ENCODE measurements at regions not wholly inside any gene's neighbourhood (a gene's known extent, or its start where the extent isn't known, plus 50 kb on each side); places are given as distances from the start of the nearest gene placed in this dataset.

GRCh38 chr3:30350901-30351300 is 255.5 kb upstream of the TGFBR2 start:
- H3K4me3 ChIP-seq (ENCODE audit: extremely low read depth in 1 of 4, insufficient read depth in 2 of 4, low read depth in 3 of 4, low read length in 4 of 4) = no peak overlapping the region
- H3K4me1 ChIP-seq (replicated peaks in 1 of 4; ENCODE audit: control insufficient read depth in 3 of 4, insufficient read depth in 4 of 4, low read length in 3 of 4) = no peaks in the 10 kb centered on the region
- no peaks in the 10 kb centered on the region for H4K20me1 ChIP-seq (replicated peaks in 1 of 2; ENCODE audit: control insufficient read depth in 1 of 2, insufficient read depth in 2 of 2, low read length in 2 of 2)
- H3K9ac ChIP-seq (replicated peaks in 1 of 4; ENCODE audit: extremely low read depth in 1 of 4, low read depth in 3 of 4, low read length in 3 of 4) = no peak overlapping the region
- peaks cover 0 to 2% (median 0%) of the 10 kb centered on the region in 4 experiments; a peak in 1 of 7 replicates for H3K27me3 ChIP-seq (replicated peaks in 1 of 4; ENCODE audit: control insufficient read depth in 3 of 4, extremely low read depth in 1 of 4, insufficient read depth in 3 of 4, low read length in 3 of 4)
- no peak overlapping the region for H3K4me2 ChIP-seq (ENCODE audit: insufficient read depth in 1 of 2, low read depth in 2 of 2, low read length in 2 of 2)
- no peak overlapping the region for H2AK5ac ChIP-seq (ENCODE audit: low read depth, low read length)
- H2BK120ac ChIP-seq (replicated peaks; ENCODE audit: low read depth, low read length) = no peak overlapping the region
- FAIRE-seq = no peak
- no peak overlapping the region for H3K18ac ChIP-seq (ENCODE audit: extremely low read depth, low read length)
- no peaks in the 10 kb centered on the region for H3K79me1 ChIP-seq (ENCODE audit: low read depth, low read length)
- H3K23me2 ChIP-seq (ENCODE audit: low read depth, low read length) = no peaks in the 10 kb centered on the region
- H2BK12ac ChIP-seq (ENCODE audit: low read depth, low read length) = no peak overlapping the region
- H3K36me3 ChIP-seq (ENCODE audit: control insufficient read depth in 2 of 4, insufficient read depth in 4 of 4, low read length in 3 of 4) = no peaks in the 10 kb centered on the region
- no peak overlapping the region for H2BK5ac ChIP-seq (ENCODE audit: low read depth, low read length)
- no peak overlapping the region for H3K27ac ChIP-seq (ENCODE audit: low read depth, low read length)
- ChIA-PET CTCF (ENCODE audit: partially characterized antibody) (no interaction called here), POLR2A (ENCODE audit: partially characterized antibody) (no interaction called here)
- no peak for DNase-seq (ENCODE audit: low read depth in 1 of 2, low spot score in 2 of 2)
- no peak for TF ChIP-seq RAD21 (IDR thresholded peaks at IDR 0.05 in 1 of 2, conservative IDR thresholded peaks at IDR 0.05 in 1 of 2; ENCODE audit: low read depth in 2 of 2, low read length in 2 of 2)
- no peak for TF ChIP-seq POLR2AphosphoS5 (IDR thresholded peaks at IDR 0.05; ENCODE audit: low read depth, low read length)
- TF ChIP-seq TAF1 (IDR thresholded peaks at IDR 0.05; ENCODE audit: low read depth, low read length) = no peak
- TF ChIP-seq ATF3 (IDR thresholded peaks at IDR 0.05; ENCODE audit: insufficient read depth, low read depth, low read length) = no peak
- no peak for TF ChIP-seq HDAC2 (IDR thresholded peaks at IDR 0.05; ENCODE audit: borderline replicate concordance in 1 of 2, low read depth in 2 of 2, low read length in 2 of 2)
- no peak for TF ChIP-seq SP2 (IDR thresholded peaks at IDR 0.05; ENCODE audit: low read length)
- no peak for TF ChIP-seq KDM1A (IDR thresholded peaks at IDR 0.05; ENCODE audit: borderline replicate concordance, low read length)
- no peak for TF ChIP-seq MAX (IDR thresholded peaks at IDR 0.05)
- TF ChIP-seq CHD1 (IDR thresholded peaks at IDR 0.05; ENCODE audit: low read depth, low read length) = no peak
- no peak for TF ChIP-seq ASH2L (IDR thresholded peaks at IDR 0.05; ENCODE audit: low read length)
- TF ChIP-seq TEAD4 (IDR thresholded peaks at IDR 0.05; ENCODE audit: low read depth, low read length) = no peak
- TF ChIP-seq JUND (IDR thresholded peaks at IDR 0.05; ENCODE audit: low read length) = no peak
- TF ChIP-seq CREB1 (IDR thresholded peaks at IDR 0.05) = no peak
- TF ChIP-seq MAFK (IDR thresholded peaks at IDR 0.05; ENCODE audit: low read depth, low read length) = no peak
- H2AFZ ChIP-seq (ENCODE audit: low read length) = no peak overlapping the region
- no peaks in the 10 kb centered on the region for H3K79me2 ChIP-seq (ENCODE audit: control insufficient read depth in 1 of 2, insufficient read depth in 2 of 2, low read length in 2 of 2)
- H3K4ac ChIP-seq (replicated peaks; ENCODE audit: insufficient read length, low read depth, low read length) = no peak overlapping the region
- H4K8ac ChIP-seq (ENCODE audit: extremely low read depth, insufficient read depth, low read length) = no peak overlapping the region
- H2BK20ac ChIP-seq (ENCODE audit: low read length) = no peak overlapping the region
- no peak overlapping the region for H3K23ac ChIP-seq (ENCODE audit: insufficient read length)
- H2BK15ac ChIP-seq (ENCODE audit: low read length) = no peak overlapping the region
- H3K56ac ChIP-seq (replicated peaks; ENCODE audit: insufficient read length, low read depth, low read length) = no peak overlapping the region
- no peaks in the 10 kb centered on the region for H3K9me3 ChIP-seq (ENCODE audit: insufficient read depth in 2 of 2, low read depth in 1 of 2, low read length in 1 of 2)
- H4K91ac ChIP-seq (replicated peaks; ENCODE audit: insufficient read length, low read length) = no peak overlapping the region
- no peak overlapping the region for H4K5ac ChIP-seq (ENCODE audit: insufficient read length, low read depth, low read length)
- WGBS, 2 experiments (ENCODE audit: extremely low coverage in 1 of 2, insufficient coverage in 1 of 2, insufficient read length in 1 of 2, insufficient replicate concordance in 2 of 2, low coverage in 1 of 2, low lambda C conversion rate in 2 of 2, missing lambda C conversion rate in 1 of 2) = 95% methylated on average over 2 of the region's 2 CpGs; no CpG with 5 or more reads in 1 of the 2 experiments
- H3K14ac ChIP-seq (ENCODE audit: insufficient read length) = no peak overlapping the region
